Vagina (tissue), 2 donors: ENCODE measurements at regions not wholly inside any gene's neighbourhood (a gene's known extent, or its start where the extent isn't known, plus 50 kb on each side); places are given as distances from the start of the nearest gene placed in this dataset.

ENCODE experiments used
- CTCF ChIP-seq, 3 experiments: fragments of 450-650 bp in 2 of 3; fragments of 200-600 bp in 1 of 3; sonication (generic) in 1 of 3; IDR thresholded peaks; one replicate each; pipeline ENCODE4 v1.5.1; 2017 to 2019; ENCODE audit warnings: antibody characterized with exemption in 3 of 3, mild to moderate bottlenecking in 2 of 3, moderate library complexity in 2 of 3
- POLR2A ChIP-seq, 2 donors: fragments of 450-650 bp; IDR thresholded peaks; one replicate each; pipeline ENCODE4 v1.6.1; 2017; ENCODE audit warnings: antibody characterized with exemption in 2 of 2, mild to moderate bottlenecking in 2 of 2, moderate library complexity in 2 of 2
- POLR2AphosphoS5 ChIP-seq, 2 donors: sonication (generic); formaldehyde crosslinking; IDR thresholded peaks; one replicate each; pipeline ENCODE4 v1.9.0; 2017; ENCODE audit warnings: antibody characterized with exemption in 2 of 2, mild to moderate bottlenecking in 2 of 2, low read depth in 1 of 2; ENCODE audit not compliant: insufficient read depth in 1 of 2

- no peak for TF ChIP-seq CTCF (IDR thresholded peaks at IDR 0.05)
- no peak for TF ChIP-seq POLR2A (IDR thresholded peaks at IDR 0.05)
- no peak for TF ChIP-seq POLR2AphosphoS5 (IDR thresholded peaks at IDR 0.05; ENCODE audit: insufficient read depth in 1 of 2, low read depth in 1 of 2)
These were observed 1142.7 kb upstream of the SLC39A10 start for GRCh38 chr2:194514281-194514680.
